Prostate gland (tissue), 2 donors: ENCODE measurements at regions not wholly inside any gene's neighbourhood (a gene's known extent, or its start where the extent isn't known, plus 50 kb on each side); places are given as distances from the start of the nearest gene placed in this dataset.

Experiments used
- POLR2A ChIP-seq: fragments of 450-650 bp; IDR thresholded peaks from one replicate; pipeline ENCODE4 v1.6.1; 2016; ENCODE audit warnings: antibody characterized with exemption, mild to moderate bottlenecking
- POLR2AphosphoS5 ChIP-seq: sonication (generic); formaldehyde crosslinking; IDR thresholded peaks from one replicate; pipeline ENCODE4 v1.6.1; 2017; ENCODE audit warnings: antibody characterized with exemption
- TF ChIP-seq, protein P1 (sequence below), 4 experiments: fragments of 200-600 bp in 2 of 4; fragments of 450-650 bp in 2 of 4; sonication (generic) in 2 of 4; IDR thresholded peaks; 1 replicate in 3 of 4; 2 replicates in 1 of 4; pipeline ENCODE4 v1.5.1; 2016 to 2019; ENCODE audit warnings: antibody characterized with exemption in 4 of 4, mild to moderate bottlenecking in 2 of 4, moderate library complexity in 2 of 4

DNA sequence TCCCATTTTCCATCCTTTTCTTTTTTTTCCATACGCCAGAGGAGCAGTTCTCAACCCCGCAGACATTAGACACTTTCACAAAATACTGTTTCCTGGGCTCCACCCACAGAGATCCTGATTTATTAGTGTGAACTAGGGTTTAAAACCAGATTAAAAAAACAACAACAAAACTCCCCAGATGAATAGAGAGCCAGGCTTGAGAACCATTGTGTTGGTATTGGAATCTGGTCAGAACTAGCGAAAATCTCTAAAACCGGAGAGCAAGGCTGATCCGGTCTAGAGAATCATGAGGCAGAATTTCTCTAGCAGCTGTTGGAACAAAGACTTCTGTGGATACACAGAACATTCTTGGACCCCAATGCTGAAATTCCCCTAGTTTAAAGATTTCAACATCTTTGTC is 173.0 kb downstream of the PCSK1 start:
- TF ChIP-seq POLR2AphosphoS5 (no peak), POLR2A (no peak)
- TF ChIP-seq, protein P1, sequence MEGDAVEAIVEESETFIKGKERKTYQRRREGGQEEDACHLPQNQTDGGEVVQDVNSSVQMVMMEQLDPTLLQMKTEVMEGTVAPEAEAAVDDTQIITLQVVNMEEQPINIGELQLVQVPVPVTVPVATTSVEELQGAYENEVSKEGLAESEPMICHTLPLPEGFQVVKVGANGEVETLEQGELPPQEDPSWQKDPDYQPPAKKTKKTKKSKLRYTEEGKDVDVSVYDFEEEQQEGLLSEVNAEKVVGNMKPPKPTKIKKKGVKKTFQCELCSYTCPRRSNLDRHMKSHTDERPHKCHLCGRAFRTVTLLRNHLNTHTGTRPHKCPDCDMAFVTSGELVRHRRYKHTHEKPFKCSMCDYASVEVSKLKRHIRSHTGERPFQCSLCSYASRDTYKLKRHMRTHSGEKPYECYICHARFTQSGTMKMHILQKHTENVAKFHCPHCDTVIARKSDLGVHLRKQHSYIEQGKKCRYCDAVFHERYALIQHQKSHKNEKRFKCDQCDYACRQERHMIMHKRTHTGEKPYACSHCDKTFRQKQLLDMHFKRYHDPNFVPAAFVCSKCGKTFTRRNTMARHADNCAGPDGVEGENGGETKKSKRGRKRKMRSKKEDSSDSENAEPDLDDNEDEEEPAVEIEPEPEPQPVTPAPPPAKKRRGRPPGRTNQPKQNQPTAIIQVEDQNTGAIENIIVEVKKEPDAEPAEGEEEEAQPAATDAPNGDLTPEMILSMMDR (IDR thresholded peaks at IDR 0.05) = no peak
